ENCODE measurements at regions not wholly inside any gene's neighbourhood (a gene's known extent, or its start where the extent isn't known, plus 50 kb on each side); places are given as distances from the start of the nearest gene placed in this dataset.

DNA sequence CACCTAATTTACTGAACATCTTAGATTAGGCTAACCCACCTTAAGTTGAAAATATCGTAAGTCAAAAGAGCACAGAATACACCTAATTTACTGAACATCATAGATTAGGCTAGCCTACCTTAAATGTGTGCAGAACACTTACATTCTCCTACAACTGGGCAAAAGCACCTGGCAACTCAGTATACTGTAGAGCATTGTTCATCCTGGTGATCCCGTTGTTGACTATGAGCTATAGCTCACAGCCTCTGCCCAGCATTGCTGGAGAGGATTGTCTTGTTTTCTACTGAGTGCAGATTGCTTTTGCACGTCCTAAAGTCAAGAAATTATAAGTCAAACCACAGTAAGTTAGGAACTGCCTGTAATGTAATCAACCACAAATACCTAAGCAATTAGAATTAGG is 531.8 kb upstream of the CDH6 start:
- CTCF ChIA-PET: no interaction called here
- Histone ChIP-seq H3K4me3 (ENCODE audit: low read depth, low read length) (no peak overlapping the region), H3K27me3 (ENCODE audit: control insufficient read depth, insufficient read depth, low read length) (peaks cover 4% of the 10 kb centered on the region), H3K27ac (ENCODE audit: low read depth, low read length) (no peak overlapping the region), H3K9me3 (ENCODE audit: control insufficient read depth, insufficient read depth, low read length) (no peaks in the 10 kb centered on the region)
- TF ChIP-seq, protein P1, sequence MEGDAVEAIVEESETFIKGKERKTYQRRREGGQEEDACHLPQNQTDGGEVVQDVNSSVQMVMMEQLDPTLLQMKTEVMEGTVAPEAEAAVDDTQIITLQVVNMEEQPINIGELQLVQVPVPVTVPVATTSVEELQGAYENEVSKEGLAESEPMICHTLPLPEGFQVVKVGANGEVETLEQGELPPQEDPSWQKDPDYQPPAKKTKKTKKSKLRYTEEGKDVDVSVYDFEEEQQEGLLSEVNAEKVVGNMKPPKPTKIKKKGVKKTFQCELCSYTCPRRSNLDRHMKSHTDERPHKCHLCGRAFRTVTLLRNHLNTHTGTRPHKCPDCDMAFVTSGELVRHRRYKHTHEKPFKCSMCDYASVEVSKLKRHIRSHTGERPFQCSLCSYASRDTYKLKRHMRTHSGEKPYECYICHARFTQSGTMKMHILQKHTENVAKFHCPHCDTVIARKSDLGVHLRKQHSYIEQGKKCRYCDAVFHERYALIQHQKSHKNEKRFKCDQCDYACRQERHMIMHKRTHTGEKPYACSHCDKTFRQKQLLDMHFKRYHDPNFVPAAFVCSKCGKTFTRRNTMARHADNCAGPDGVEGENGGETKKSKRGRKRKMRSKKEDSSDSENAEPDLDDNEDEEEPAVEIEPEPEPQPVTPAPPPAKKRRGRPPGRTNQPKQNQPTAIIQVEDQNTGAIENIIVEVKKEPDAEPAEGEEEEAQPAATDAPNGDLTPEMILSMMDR (IDR thresholded peaks at IDR 0.05; ENCODE audit: low read depth, low read length): no peak
- DNase-seq (ENCODE audit: low read depth, low spot score): no peak
- POLR2A ChIA-PET: no interaction called here

GRCh38 chr5:30659417-30659816 is 534.1 kb upstream of the CDH6 start:
- TF ChIP-seq, protein P1 (IDR thresholded peaks at IDR 0.05; ENCODE audit: low read depth, low read length): no peak
- DNase-seq (ENCODE audit: low read depth, low spot score): no peak
- Histone ChIP-seq H3K27me3 (ENCODE audit: control insufficient read depth, insufficient read depth, low read length) (no peaks in the 10 kb centered on the region), H3K4me3 (ENCODE audit: low read depth, low read length) (no peak overlapping the region), H3K9me3 (ENCODE audit: control insufficient read depth, insufficient read depth, low read length) (no peaks in the 10 kb centered on the region), H3K27ac (ENCODE audit: low read depth, low read length) (no peak overlapping the region)
- ChIA-PET POLR2A (no interaction called here), CTCF (no interaction called here)

DNA sequence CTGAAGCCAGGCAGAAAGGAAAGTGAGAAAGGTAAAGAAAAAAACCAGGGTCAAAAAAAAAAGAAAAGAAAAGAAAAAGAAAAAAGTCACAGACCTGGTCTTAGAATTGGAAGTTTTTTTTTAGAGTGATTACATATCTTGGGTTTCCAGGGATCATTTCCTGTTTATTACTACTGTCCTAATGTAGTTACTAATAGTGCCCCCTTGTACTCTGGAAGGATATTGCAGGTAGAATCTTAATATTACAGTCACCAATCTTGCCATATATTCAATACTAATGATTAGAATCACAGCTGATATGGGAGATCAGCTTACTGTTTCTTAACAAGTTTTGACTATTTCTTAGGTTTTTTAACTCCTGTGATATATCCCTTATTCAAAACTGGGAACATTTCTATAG is 543.2 kb upstream of the CDH6 start:
- TF ChIP-seq, protein P1 (IDR thresholded peaks at IDR 0.05; ENCODE audit: low read depth, low read length): no peak
- CTCF ChIA-PET: no interaction called here
- Histone ChIP-seq H3K27ac (ENCODE audit: low read depth, low read length) (no peak overlapping the region), H3K27me3 (ENCODE audit: control insufficient read depth, insufficient read depth, low read length) (no peaks in the 10 kb centered on the region), H3K9me3 (ENCODE audit: control insufficient read depth, insufficient read depth, low read length) (no peaks in the 10 kb centered on the region), H3K4me3 (ENCODE audit: low read depth, low read length) (no peak overlapping the region)
- no peak for DNase-seq (ENCODE audit: low read depth, low spot score)
- POLR2A ChIA-PET: no interaction called here

GRCh38 chr5:30638899-30639298 is 554.6 kb upstream of the CDH6 start:
- no peaks in the 10 kb centered on the region for H3K27me3 ChIP-seq (ENCODE audit: control insufficient read depth, insufficient read depth, low read length)
- H3K9me3 ChIP-seq (ENCODE audit: control insufficient read depth, insufficient read depth, low read length): no peaks in the 10 kb centered on the region
- ChIA-PET CTCF (no interaction called here), POLR2A (no interaction called here)
- H3K27ac ChIP-seq (ENCODE audit: low read depth, low read length): no peak overlapping the region
- TF ChIP-seq, protein P1 (IDR thresholded peaks at IDR 0.05; ENCODE audit: low read depth, low read length): no peak
- DNase-seq (ENCODE audit: low read depth, low spot score): no peak
- H3K4me3 ChIP-seq (ENCODE audit: low read depth, low read length): no peak overlapping the region

DNA sequence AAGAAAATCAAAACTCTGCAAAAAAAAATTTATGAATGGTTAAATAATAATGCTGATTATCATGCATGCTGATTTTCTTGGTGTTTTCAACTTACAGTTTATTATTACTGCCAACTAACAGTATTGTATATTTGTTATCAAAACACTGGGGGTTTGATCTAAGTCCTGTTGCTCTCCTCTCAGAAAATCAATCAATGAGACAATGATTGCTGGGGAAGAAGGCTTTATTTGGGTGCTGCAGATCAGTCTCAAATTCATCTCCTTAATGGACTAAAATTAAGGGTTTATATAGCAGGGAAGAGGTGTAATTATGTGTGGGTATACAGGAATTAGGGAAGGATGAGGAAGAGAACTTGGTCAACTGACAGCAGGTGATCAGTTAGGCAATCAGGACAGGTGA is 565.5 kb upstream of the CDH6 start:
- TF ChIP-seq, protein P1 (IDR thresholded peaks at IDR 0.05; ENCODE audit: low read depth, low read length): no peak
- H3K9me3 ChIP-seq (ENCODE audit: control insufficient read depth, insufficient read depth, low read length): no peaks in the 10 kb centered on the region
- no peak overlapping the region for H3K4me3 ChIP-seq (ENCODE audit: low read depth, low read length)
- DNase-seq (ENCODE audit: low read depth, low spot score): no peak
- ChIA-PET POLR2A (no interaction called here), CTCF (no interaction called here)
- H3K27me3 ChIP-seq (ENCODE audit: control insufficient read depth, insufficient read depth, low read length): no peaks in the 10 kb centered on the region
- H3K27ac ChIP-seq (ENCODE audit: low read depth, low read length): no peak overlapping the region
